RWPE2 (cell line): ENCODE measurements at regions not wholly inside any gene's neighbourhood (a gene's known extent, or its start where the extent isn't known, plus 50 kb on each side); places are given as distances from the start of the nearest gene placed in this dataset.

Experiments used
- ATAC-seq: fragments of 200-7000 bp; cut with Tn5 transposase; 3 replicates; pipeline ENCODE4 v1.9.1; 2021; ENCODE audit warnings: low read depth
- DNase-seq: peaks from one replicate; pipeline ENCODE4 v3.0.0-alpha.2; 2020; ENCODE audit warnings: low spot score
- H3K27ac ChIP-seq: fragments of 450-650 bp; 2 replicates; pipeline ENCODE4 v1.5.1; 2017; ENCODE audit warnings: mild to moderate bottlenecking; ENCODE audit not compliant: poor library complexity, severe bottlenecking
- H3K27me3 ChIP-seq: fragments of 250-450 bp; sonication (Bioruptor Pico); 2 replicates; pipeline ENCODE4 v1.5.1; 2021; ENCODE audit warnings: mild to moderate bottlenecking, moderate library complexity; ENCODE audit not compliant: insufficient read depth, poor library complexity, severe bottlenecking
- H3K36me3 ChIP-seq: fragments of 250-450 bp; sonication (Bioruptor Pico); 2 replicates; pipeline ENCODE4 v1.5.1; 2020; ENCODE audit warnings: low read depth, mild to moderate bottlenecking, moderate library complexity
- H3K4me1 ChIP-seq: fragments of 250-450 bp; sonication (Bioruptor Pico); 2 replicates; pipeline ENCODE4 v1.5.1; 2021; ENCODE audit warnings: mild to moderate bottlenecking, moderate library complexity; ENCODE audit not compliant: insufficient read depth, poor library complexity, severe bottlenecking
- H3K4me3 ChIP-seq: fragments of 250-450 bp; sonication (Bioruptor Pico); 2 replicates; pipeline ENCODE4 v1.5.1; 2021; ENCODE audit warnings: mild to moderate bottlenecking, moderate library complexity; ENCODE audit not compliant: severe bottlenecking
- H3K9me3 ChIP-seq: fragments of 250-450 bp; sonication (Bioruptor Pico); 2 replicates; pipeline ENCODE4 v1.5.1; 2021; ENCODE audit warnings: mild to moderate bottlenecking, moderate library complexity; ENCODE audit not compliant: severe bottlenecking
- CTCF ChIP-seq: fragments of 450-650 bp; IDR thresholded peaks from one replicate; pipeline ENCODE4 v1.5.1; 2017; ENCODE audit warnings: mild to moderate bottlenecking, moderate library complexity; ENCODE audit not compliant: poor library complexity, severe bottlenecking

GRCh38 chr10:60578217-60578616 lies 188.5 kb upstream of the ANK3 start:
- no peaks in the 10 kb centered on the region for H3K9me3 ChIP-seq
- H3K27ac ChIP-seq, result no peak overlapping the region
- ATAC-seq, result no peak
- H3K36me3 ChIP-seq, result no peaks in the 10 kb centered on the region
- no peak for DNase-seq
- no peak for TF ChIP-seq CTCF
- H3K4me1 ChIP-seq, result peaks cover 7% of the 10 kb centered on the region
- H3K4me3 ChIP-seq, result no peak overlapping the region
- no peaks in the 10 kb centered on the region for H3K27me3 ChIP-seq

GRCh38 chr10:60576130-60577069 lies 186.7 kb upstream of the ANK3 start:
- ATAC-seq, result no peak
- H3K4me1 ChIP-seq, result peaks cover 24% of the 10 kb centered on the region

GRCh38 chr10:60575105-60575504 lies 185.4 kb upstream of the ANK3 start:
- Histone ChIP-seq H3K4me1 (peaks cover 25% of the 10 kb centered on the region), H3K36me3 (no peaks in the 10 kb centered on the region)

More at GRCh38 chr10:60576130-60577069, 186.7 kb upstream of the ANK3 start:
- no peaks in the 10 kb centered on the region for H3K36me3 ChIP-seq
- H3K27me3 ChIP-seq, result no peaks in the 10 kb centered on the region
- no peak overlapping the region for H3K4me3 ChIP-seq
- TF ChIP-seq CTCF, result no peak
- no peaks in the 10 kb centered on the region for H3K9me3 ChIP-seq
- DNase-seq, result no peak
- H3K27ac ChIP-seq, result no peak overlapping the region

GRCh38 chr10:60574388-60574787 lies 184.7 kb upstream of the ANK3 start:
- ATAC-seq, result no peak
- TF ChIP-seq CTCF, result no peak
- peaks cover 25% of the 10 kb centered on the region for H3K4me1 ChIP-seq

More at GRCh38 chr10:60575105-60575504, 185.4 kb upstream of the ANK3 start:
- Histone ChIP-seq H3K4me3 (no peak overlapping the region), H3K27me3 (no peaks in the 10 kb centered on the region), H3K9me3 (no peaks in the 10 kb centered on the region), H3K27ac (no peak overlapping the region)
- TF ChIP-seq CTCF, result no peak
- ATAC-seq (no peak), DNase-seq (no peak)

GRCh38 chr10:60573336-60573735 lies 183.7 kb upstream of the ANK3 start:
- Histone ChIP-seq H3K27me3 (no peaks in the 10 kb centered on the region), H3K4me1 (peaks cover 24% of the 10 kb centered on the region), H3K36me3 (no peaks in the 10 kb centered on the region), H3K4me3 (no peak overlapping the region), H3K27ac (no peak overlapping the region), H3K9me3 (no peaks in the 10 kb centered on the region)
- no peak for ATAC-seq
- TF ChIP-seq CTCF, result no peak
- no peak for DNase-seq

More at GRCh38 chr10:60574388-60574787, 184.7 kb upstream of the ANK3 start:
- H3K27me3 ChIP-seq, result no peaks in the 10 kb centered on the region
- DNase-seq, result no peak
- no peaks in the 10 kb centered on the region for H3K9me3 ChIP-seq
- no peaks in the 10 kb centered on the region for H3K36me3 ChIP-seq
- no peak overlapping the region for H3K4me3 ChIP-seq
- no peak overlapping the region for H3K27ac ChIP-seq
